ENCODE measurements at regions not wholly inside any gene's neighbourhood (a gene's known extent, or its start where the extent isn't known, plus 50 kb on each side); places are given as distances from the start of the nearest gene placed in this dataset.

GRCh38 chr6:104521176-104521575 lies 338.5 kb downstream of the HACE1 start:
- H3K4me3 ChIP-seq: no peak overlapping the region
- H3K27ac ChIP-seq: no peak overlapping the region
- DNase-seq (ENCODE audit: low read depth in 1 of 2, low spot score in 1 of 2): no peak
- no peak for TF ChIP-seq CTCF (IDR thresholded peaks at IDR 0.05; ENCODE audit: low read depth, low read length)
- no peaks in the 10 kb centered on the region for H3K27me3 ChIP-seq
- no peaks in the 10 kb centered on the region for H3K36me3 ChIP-seq
- H3K9me3 ChIP-seq (ENCODE audit: low read depth): no peaks in the 10 kb centered on the region
- H3K4me1 ChIP-seq (ENCODE audit: low read depth): peaks cover 15% of the 10 kb centered on the region

GRCh38 chr6:104519566-104519965 lies 340.2 kb downstream of the HACE1 start:
- Histone ChIP-seq H3K9me3 (ENCODE audit: low read depth) (no peaks in the 10 kb centered on the region), H3K4me1 (ENCODE audit: low read depth) (peaks cover under 1% of the 10 kb centered on the region), H3K27ac (no peak overlapping the region), H3K27me3 (no peaks in the 10 kb centered on the region), H3K36me3 (no peaks in the 10 kb centered on the region), H3K4me3 (no peak overlapping the region)
- DNase-seq (ENCODE audit: low read depth in 1 of 2, low spot score in 1 of 2): no peak
- TF ChIP-seq CTCF (IDR thresholded peaks at IDR 0.05; ENCODE audit: low read depth, low read length): no peak

GRCh38 chr6:104509355-104509754 lies 350.4 kb downstream of the HACE1 start:
- Histone ChIP-seq H3K4me3 (no peak overlapping the region), H3K36me3 (no peaks in the 10 kb centered on the region), H3K9me3 (ENCODE audit: low read depth) (no peaks in the 10 kb centered on the region), H3K4me1 (ENCODE audit: low read depth) (no peaks in the 10 kb centered on the region), H3K27ac (no peak overlapping the region), H3K27me3 (no peaks in the 10 kb centered on the region)
- no peak for DNase-seq (ENCODE audit: low read depth in 1 of 2, low spot score in 1 of 2)
- TF ChIP-seq CTCF (IDR thresholded peaks at IDR 0.05; ENCODE audit: low read depth, low read length): no peak

- no peak for TF ChIP-seq CTCF (IDR thresholded peaks at IDR 0.05; ENCODE audit: low read depth, low read length)
- Histone ChIP-seq H3K4me1 (ENCODE audit: low read depth) (no peaks in the 10 kb centered on the region), H3K36me3 (no peaks in the 10 kb centered on the region), H3K4me3 (no peak overlapping the region), H3K27ac (no peak overlapping the region), H3K9me3 (ENCODE audit: low read depth) (no peaks in the 10 kb centered on the region), H3K27me3 (no peaks in the 10 kb centered on the region)
- DNase-seq (ENCODE audit: low read depth in 1 of 2, low spot score in 1 of 2): no peak
These were observed 353.3 kb downstream of the HACE1 start for GRCh38 chr6:104506429-104506828.

- Histone ChIP-seq H3K4me3 (no peak overlapping the region), H3K9me3 (ENCODE audit: low read depth) (no peaks in the 10 kb centered on the region), H3K4me1 (ENCODE audit: low read depth) (no peaks in the 10 kb centered on the region), H3K36me3 (no peaks in the 10 kb centered on the region), H3K27me3 (no peaks in the 10 kb centered on the region), H3K27ac (no peak overlapping the region)
- DNase-seq (ENCODE audit: low read depth in 1 of 2, low spot score in 1 of 2): no peak
- no peak for TF ChIP-seq CTCF (IDR thresholded peaks at IDR 0.05; ENCODE audit: low read depth, low read length)
These were observed 353.9 kb downstream of the HACE1 start for GRCh38 chr6:104505838-104506237.

GRCh38 chr6:104500265-104500664 lies 359.5 kb downstream of the HACE1 start:
- Histone ChIP-seq H3K36me3 (no peaks in the 10 kb centered on the region), H3K4me3 (no peak overlapping the region), H3K27me3 (no peaks in the 10 kb centered on the region), H3K9me3 (ENCODE audit: low read depth) (no peaks in the 10 kb centered on the region), H3K4me1 (ENCODE audit: low read depth) (no peaks in the 10 kb centered on the region), H3K27ac (no peak overlapping the region)
- no peak for TF ChIP-seq CTCF (IDR thresholded peaks at IDR 0.05; ENCODE audit: low read depth, low read length)
- DNase-seq (ENCODE audit: low read depth in 1 of 2, low spot score in 1 of 2): no peak
